ENCODE measurements at regions not wholly inside any gene's neighbourhood (a gene's known extent, or its start where the extent isn't known, plus 50 kb on each side); places are given as distances from the start of the nearest gene placed in this dataset.

DNA sequence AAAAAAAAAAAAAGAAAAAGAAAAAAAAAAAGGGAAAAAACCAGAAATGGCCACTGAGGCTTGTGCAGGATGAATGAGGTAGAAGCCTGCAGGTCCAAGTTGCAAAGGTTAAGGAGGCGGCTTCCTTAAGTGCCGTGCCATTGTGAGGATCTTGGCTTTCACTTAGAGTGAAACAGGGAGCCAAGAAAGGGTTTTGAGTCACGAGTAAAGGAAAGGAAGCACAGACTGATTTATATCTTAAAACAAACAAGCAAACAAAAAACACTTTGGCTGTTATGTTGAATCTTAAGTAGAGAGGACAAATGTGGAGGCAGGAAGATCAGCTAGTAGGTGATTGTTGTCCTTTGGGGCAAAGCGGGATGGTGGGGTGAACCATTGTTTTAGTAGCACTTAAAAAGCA, 749.7 kb upstream of the SOX11 start:
- no peak for TF ChIP-seq EHMT2 (IDR thresholded peaks at IDR 0.05; ENCODE audit: low read depth)
- no peak for TF ChIP-seq POLR2A (IDR thresholded peaks at IDR 0.05; ENCODE audit: low read length)
- no peak for TF ChIP-seq EP300 (IDR thresholded peaks at IDR 0.05)
- TF ChIP-seq, protein P1, sequence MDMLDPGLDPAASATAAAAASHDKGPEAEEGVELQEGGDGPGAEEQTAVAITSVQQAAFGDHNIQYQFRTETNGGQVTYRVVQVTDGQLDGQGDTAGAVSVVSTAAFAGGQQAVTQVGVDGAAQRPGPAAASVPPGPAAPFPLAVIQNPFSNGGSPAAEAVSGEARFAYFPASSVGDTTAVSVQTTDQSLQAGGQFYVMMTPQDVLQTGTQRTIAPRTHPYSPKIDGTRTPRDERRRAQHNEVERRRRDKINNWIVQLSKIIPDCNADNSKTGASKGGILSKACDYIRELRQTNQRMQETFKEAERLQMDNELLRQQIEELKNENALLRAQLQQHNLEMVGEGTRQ (IDR thresholded peaks at IDR 0.05), result no peak
- TF ChIP-seq SMC3 (IDR thresholded peaks at IDR 0.05), result no peak
- TF ChIP-seq, protein P2, sequence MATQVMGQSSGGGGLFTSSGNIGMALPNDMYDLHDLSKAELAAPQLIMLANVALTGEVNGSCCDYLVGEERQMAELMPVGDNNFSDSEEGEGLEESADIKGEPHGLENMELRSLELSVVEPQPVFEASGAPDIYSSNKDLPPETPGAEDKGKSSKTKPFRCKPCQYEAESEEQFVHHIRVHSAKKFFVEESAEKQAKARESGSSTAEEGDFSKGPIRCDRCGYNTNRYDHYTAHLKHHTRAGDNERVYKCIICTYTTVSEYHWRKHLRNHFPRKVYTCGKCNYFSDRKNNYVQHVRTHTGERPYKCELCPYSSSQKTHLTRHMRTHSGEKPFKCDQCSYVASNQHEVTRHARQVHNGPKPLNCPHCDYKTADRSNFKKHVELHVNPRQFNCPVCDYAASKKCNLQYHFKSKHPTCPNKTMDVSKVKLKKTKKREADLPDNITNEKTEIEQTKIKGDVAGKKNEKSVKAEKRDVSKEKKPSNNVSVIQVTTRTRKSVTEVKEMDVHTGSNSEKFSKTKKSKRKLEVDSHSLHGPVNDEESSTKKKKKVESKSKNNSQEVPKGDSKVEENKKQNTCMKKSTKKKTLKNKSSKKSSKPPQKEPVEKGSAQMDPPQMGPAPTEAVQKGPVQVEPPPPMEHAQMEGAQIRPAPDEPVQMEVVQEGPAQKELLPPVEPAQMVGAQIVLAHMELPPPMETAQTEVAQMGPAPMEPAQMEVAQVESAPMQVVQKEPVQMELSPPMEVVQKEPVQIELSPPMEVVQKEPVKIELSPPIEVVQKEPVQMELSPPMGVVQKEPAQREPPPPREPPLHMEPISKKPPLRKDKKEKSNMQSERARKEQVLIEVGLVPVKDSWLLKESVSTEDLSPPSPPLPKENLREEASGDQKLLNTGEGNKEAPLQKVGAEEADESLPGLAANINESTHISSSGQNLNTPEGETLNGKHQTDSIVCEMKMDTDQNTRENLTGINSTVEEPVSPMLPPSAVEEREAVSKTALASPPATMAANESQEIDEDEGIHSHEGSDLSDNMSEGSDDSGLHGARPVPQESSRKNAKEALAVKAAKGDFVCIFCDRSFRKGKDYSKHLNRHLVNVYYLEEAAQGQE (IDR thresholded peaks at IDR 0.05), result no peak
- TF ChIP-seq RFX5 (IDR thresholded peaks at IDR 0.05), result no peak
- TF ChIP-seq, protein P3, sequence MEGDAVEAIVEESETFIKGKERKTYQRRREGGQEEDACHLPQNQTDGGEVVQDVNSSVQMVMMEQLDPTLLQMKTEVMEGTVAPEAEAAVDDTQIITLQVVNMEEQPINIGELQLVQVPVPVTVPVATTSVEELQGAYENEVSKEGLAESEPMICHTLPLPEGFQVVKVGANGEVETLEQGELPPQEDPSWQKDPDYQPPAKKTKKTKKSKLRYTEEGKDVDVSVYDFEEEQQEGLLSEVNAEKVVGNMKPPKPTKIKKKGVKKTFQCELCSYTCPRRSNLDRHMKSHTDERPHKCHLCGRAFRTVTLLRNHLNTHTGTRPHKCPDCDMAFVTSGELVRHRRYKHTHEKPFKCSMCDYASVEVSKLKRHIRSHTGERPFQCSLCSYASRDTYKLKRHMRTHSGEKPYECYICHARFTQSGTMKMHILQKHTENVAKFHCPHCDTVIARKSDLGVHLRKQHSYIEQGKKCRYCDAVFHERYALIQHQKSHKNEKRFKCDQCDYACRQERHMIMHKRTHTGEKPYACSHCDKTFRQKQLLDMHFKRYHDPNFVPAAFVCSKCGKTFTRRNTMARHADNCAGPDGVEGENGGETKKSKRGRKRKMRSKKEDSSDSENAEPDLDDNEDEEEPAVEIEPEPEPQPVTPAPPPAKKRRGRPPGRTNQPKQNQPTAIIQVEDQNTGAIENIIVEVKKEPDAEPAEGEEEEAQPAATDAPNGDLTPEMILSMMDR (IDR thresholded peaks at IDR 0.05), result no peak
- TF ChIP-seq, protein P4, sequence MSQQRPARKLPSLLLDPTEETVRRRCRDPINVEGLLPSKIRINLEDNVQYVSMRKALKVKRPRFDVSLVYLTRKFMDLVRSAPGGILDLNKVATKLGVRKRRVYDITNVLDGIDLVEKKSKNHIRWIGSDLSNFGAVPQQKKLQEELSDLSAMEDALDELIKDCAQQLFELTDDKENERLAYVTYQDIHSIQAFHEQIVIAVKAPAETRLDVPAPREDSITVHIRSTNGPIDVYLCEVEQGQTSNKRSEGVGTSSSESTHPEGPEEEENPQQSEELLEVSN (IDR thresholded peaks at IDR 0.05; ENCODE audit: borderline replicate concordance, low read depth), result no peak
